BLaER1 treated with 17β-estradiol and CSF1 and Interleukin-3, amounts not matched to agents 10 nM and 100 nM (cell line): ENCODE measurements at regions not wholly inside any gene's neighbourhood (a gene's known extent, or its start where the extent isn't known, plus 50 kb on each side); places are given as distances from the start of the nearest gene placed in this dataset.

Source experiments
- H3K27ac ChIP-seq, 11 experiments: shearing (Covaris generic); formaldehyde crosslinking; 2 replicates each; pipeline ENCODE4 v1.8.1; 2022
- H3K27me3 ChIP-seq, 11 experiments: shearing (Covaris generic); formaldehyde crosslinking; 2 replicates each; pipeline ENCODE4 v1.8.1; 2022
- H3K36me3 ChIP-seq, 11 experiments: shearing (Covaris generic); formaldehyde crosslinking; 2 replicates each; pipeline ENCODE4 v1.8.1; 2022
- H3K4me1 ChIP-seq, 10 experiments: shearing (Covaris generic); formaldehyde crosslinking; 2 replicates each; pipeline ENCODE4 v1.8.1; 2022
- H3K4me2 ChIP-seq, 11 experiments: shearing (Covaris generic); formaldehyde crosslinking; 2 replicates each; pipeline ENCODE4 v1.8.1; 2022
- H3K4me3 ChIP-seq, 10 experiments: shearing (Covaris generic); formaldehyde crosslinking; 2 replicates each; pipeline ENCODE4 v1.8.1; 2022
- H3K9ac ChIP-seq, 11 experiments: shearing (Covaris generic); formaldehyde crosslinking; 2 replicates each; pipeline ENCODE4 v1.8.1; 2022
- H3K9me3 ChIP-seq, 11 experiments: shearing (Covaris generic); formaldehyde crosslinking; replicated peaks in 1 of 11; 2 replicates each; pipeline ENCODE4 v1.8.1; 2022
- H4K20me1 ChIP-seq, 11 experiments: shearing (Covaris generic); formaldehyde crosslinking; 2 replicates each; pipeline ENCODE4 v1.8.1; 2022
- Cebpa-rat ChIP-seq, 11 experiments: shearing (Covaris generic); IDR thresholded peaks; 2 replicates each; pipeline ENCODE4 v1.8.1; 2022

GRCh38 chr3:31230425-31231223, 302.1 kb upstream of the STT3B start:
- H3K4me1 ChIP-seq, result peaks cover 70 to 88% (median 76%) of the 10 kb centered on the region in 10 experiments
- H3K27me3 ChIP-seq, result no peaks in the 10 kb centered on the region
- peaks cover 0 to 53% (median 31%) of the 10 kb centered on the region in 11 experiments; a peak in 17 of 22 replicates for H3K9me3 ChIP-seq
- H3K27ac ChIP-seq, result peak overlapping the region in 4 of 11 experiments; percentile 42 to 98 (median 73); a peak in 7 of 22 replicates
- no peaks in the 10 kb centered on the region for H4K20me1 ChIP-seq
- no peak overlapping the region for H3K4me3 ChIP-seq
- H3K36me3 ChIP-seq, result no peaks in the 10 kb centered on the region
- peak overlapping the region in 1 of 11 experiments; percentile 26; a peak in 1 of 22 replicates for H3K9ac ChIP-seq
- H3K4me2 ChIP-seq, result peak overlapping the region; percentile 12 to 82 (median 53); a peak in 20 of 22 replicates
- TF ChIP-seq Cebpa-rat (IDR thresholded peaks at IDR 0.05), result no peak

- Histone ChIP-seq H3K27ac (peak overlapping the region; percentile 60 to 79 (median 70); a peak in 21 of 22 replicates), H3K9ac (peak overlapping the region in 9 of 11 experiments; percentile 3 to 59 (median 34); a peak in 14 of 22 replicates), H3K4me1 (peaks cover 56 to 71% (median 60%) of the 10 kb centered on the region in 10 experiments), H3K4me3 (peak overlapping the region in 8 of 10 experiments; percentile 22 to 46 (median 40); a peak in 10 of 20 replicates), H3K4me2 (peak overlapping the region; percentile 71 to 87 (median 77)), H3K9me3 (peaks cover 0 to 63% (median 31%) of the 10 kb centered on the region in 11 experiments; a peak in 18 of 22 replicates), H4K20me1 (no peaks in the 10 kb centered on the region), H3K27me3 (no peaks in the 10 kb centered on the region), H3K36me3 (no peaks in the 10 kb centered on the region)
- no peak for TF ChIP-seq Cebpa-rat (IDR thresholded peaks at IDR 0.05)
Observed at GRCh38 chr3:31232055-31233025, 300.4 kb upstream of the STT3B start.

GRCh38 chr3:31234145-31234544, 298.6 kb upstream of the STT3B start:
- Histone ChIP-seq H3K4me3 (no peak overlapping the region), H3K4me1 (peaks cover 38 to 52% (median 47%) of the 10 kb centered on the region in 10 experiments), H3K27ac (peak overlapping the region in 1 of 11 experiments; percentile 21; a peak in 1 of 22 replicates), H3K36me3 (no peaks in the 10 kb centered on the region), H3K9ac (no peak overlapping the region), H4K20me1 (no peaks in the 10 kb centered on the region), H3K27me3 (no peaks in the 10 kb centered on the region), H3K4me2 (peak overlapping the region in 3 of 11 experiments; percentile 40 to 87 (median 81); a peak in 5 of 22 replicates), H3K9me3 (peaks cover 0 to 45% (median 16%) of the 10 kb centered on the region in 11 experiments; a peak in 15 of 22 replicates)
- no peak for TF ChIP-seq Cebpa-rat (IDR thresholded peaks at IDR 0.05)

GRCh38 chr3:31235062-31235700, 297.5 kb upstream of the STT3B start:
- no peak overlapping the region for H3K4me2 ChIP-seq
- H3K27me3 ChIP-seq, result no peaks in the 10 kb centered on the region
- no peaks in the 10 kb centered on the region for H4K20me1 ChIP-seq
- peaks cover 0 to 39% (median 9%) of the 10 kb centered on the region in 11 experiments; a peak in 12 of 22 replicates for H3K9me3 ChIP-seq
- no peak overlapping the region for H3K27ac ChIP-seq
- H3K4me3 ChIP-seq, result no peak overlapping the region
- no peak for TF ChIP-seq Cebpa-rat (IDR thresholded peaks at IDR 0.05)
- no peaks in the 10 kb centered on the region for H3K36me3 ChIP-seq
- H3K4me1 ChIP-seq, result peaks cover 28 to 42% (median 38%) of the 10 kb centered on the region in 10 experiments
- no peak overlapping the region for H3K9ac ChIP-seq

GRCh38 chr3:31237887-31238286, 294.8 kb upstream of the STT3B start:
- no peaks in the 10 kb centered on the region for H4K20me1 ChIP-seq
- TF ChIP-seq Cebpa-rat (IDR thresholded peaks at IDR 0.05), result no peak

GRCh38 chr3:31240013-31240412, 292.7 kb upstream of the STT3B start:
- Histone ChIP-seq H3K4me1 (no peaks in the 10 kb centered on the region), H3K4me2 (no peak overlapping the region; a peak in 1 of 22 replicates), H4K20me1 (no peaks in the 10 kb centered on the region), H3K36me3 (no peaks in the 10 kb centered on the region), H3K4me3 (no peak overlapping the region), H3K9ac (no peak overlapping the region), H3K27ac (no peak overlapping the region), H3K9me3 (peaks cover 0 to 13% (median 4%) of the 10 kb centered on the region in 11 experiments; a peak in 5 of 22 replicates), H3K27me3 (no peaks in the 10 kb centered on the region)
- TF ChIP-seq Cebpa-rat (IDR thresholded peaks at IDR 0.05), result no peak

More at GRCh38 chr3:31237887-31238286, 294.8 kb upstream of the STT3B start:
- H3K36me3 ChIP-seq, result no peaks in the 10 kb centered on the region
- H3K4me2 ChIP-seq, result no peak overlapping the region
- no peaks in the 10 kb centered on the region for H3K27me3 ChIP-seq
- H3K27ac ChIP-seq, result no peak overlapping the region
- no peak overlapping the region for H3K4me3 ChIP-seq
- H3K9me3 ChIP-seq, result peaks cover 0 to 25% (median 9%) of the 10 kb centered on the region in 11 experiments; a peak in 11 of 22 replicates
- no peak overlapping the region for H3K9ac ChIP-seq
- H3K4me1 ChIP-seq, result peaks cover 3 to 18% (median 13%) of the 10 kb centered on the region in 10 experiments; a peak in 17 of 20 replicates

GRCh38 chr3:31240466-31240865, 292.3 kb upstream of the STT3B start:
- peaks cover 0 to 13% (median 2%) of the 10 kb centered on the region in 11 experiments; a peak in 4 of 22 replicates for H3K9me3 ChIP-seq
- H3K4me3 ChIP-seq, result no peak overlapping the region
- H3K4me1 ChIP-seq, result no peaks in the 10 kb centered on the region
- no peak overlapping the region for H3K27ac ChIP-seq
- no peaks in the 10 kb centered on the region for H4K20me1 ChIP-seq
- H3K9ac ChIP-seq, result no peak overlapping the region
- H3K36me3 ChIP-seq, result no peaks in the 10 kb centered on the region
- H3K27me3 ChIP-seq, result no peaks in the 10 kb centered on the region
- TF ChIP-seq Cebpa-rat (IDR thresholded peaks at IDR 0.05), result no peak
- no peak overlapping the region for H3K4me2 ChIP-seq

GRCh38 chr3:31240874-31241273, 291.9 kb upstream of the STT3B start:
- Histone ChIP-seq H3K27me3 (no peaks in the 10 kb centered on the region), H3K4me2 (no peak overlapping the region), H3K36me3 (no peaks in the 10 kb centered on the region), H3K4me1 (no peaks in the 10 kb centered on the region), H3K9me3 (peaks cover 0 to 10% (median 0%) of the 10 kb centered on the region in 11 experiments; a peak in 3 of 22 replicates), H3K9ac (no peak overlapping the region), H3K4me3 (no peak overlapping the region), H3K27ac (no peak overlapping the region), H4K20me1 (no peaks in the 10 kb centered on the region)
- no peak for TF ChIP-seq Cebpa-rat (IDR thresholded peaks at IDR 0.05)
